GM12875 (cell line): ENCODE measurements at regions not wholly inside any gene's neighbourhood (a gene's known extent, or its start where the extent isn't known, plus 50 kb on each side); places are given as distances from the start of the nearest gene placed in this dataset.

Experiments used
- H3K4me3 ChIP-seq: one replicate; pipeline ENCODE4 v1.5.1; 2011; ENCODE audit warnings: low read depth, low read length, control low read depth
- TF ChIP-seq, protein P1 (sequence below): IDR thresholded peaks from 2 replicates; pipeline ENCODE4 v1.5.1; 2011; ENCODE audit warnings: low read depth, mild to moderate bottlenecking, control low read depth, inconsistent platforms, low read length, moderate library complexity, borderline replicate concordance; ENCODE audit not compliant: insufficient read depth

DNA sequence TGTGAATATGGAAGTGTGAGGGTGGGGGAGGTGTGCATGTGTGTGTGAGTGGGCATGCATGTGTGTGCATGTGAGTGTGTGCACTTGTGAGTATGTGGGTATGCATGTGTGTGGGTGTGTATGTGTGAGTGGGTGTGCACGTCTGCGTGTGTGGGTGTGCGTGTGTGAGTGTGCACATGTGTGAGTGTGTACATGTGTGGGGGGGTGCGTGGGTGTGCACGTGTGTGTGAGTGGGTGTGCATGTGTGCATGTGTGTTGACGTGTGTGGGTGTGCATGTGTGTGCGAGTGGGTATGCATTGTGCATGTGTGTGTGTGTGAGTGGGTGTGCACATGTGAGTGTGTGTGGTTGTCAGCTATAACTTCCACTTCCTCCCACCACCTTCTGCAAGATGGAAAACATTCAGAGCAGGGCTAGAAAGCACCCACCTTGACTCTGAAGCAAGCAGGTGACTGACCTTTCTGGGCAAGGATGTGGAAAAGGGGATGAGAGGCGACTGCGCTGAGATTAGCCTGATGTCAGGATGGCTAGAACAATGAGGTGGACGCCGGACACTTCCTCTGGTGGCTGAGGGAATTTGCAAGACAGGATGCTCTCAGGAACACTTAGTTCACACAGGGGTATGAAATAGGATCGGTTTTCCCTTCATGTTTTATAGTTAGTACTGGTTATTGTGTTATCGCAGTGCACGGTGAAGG is 103.6 kb downstream of the ACKR3 start:
- no peak overlapping the region for H3K4me3 ChIP-seq
- TF ChIP-seq, protein P1, sequence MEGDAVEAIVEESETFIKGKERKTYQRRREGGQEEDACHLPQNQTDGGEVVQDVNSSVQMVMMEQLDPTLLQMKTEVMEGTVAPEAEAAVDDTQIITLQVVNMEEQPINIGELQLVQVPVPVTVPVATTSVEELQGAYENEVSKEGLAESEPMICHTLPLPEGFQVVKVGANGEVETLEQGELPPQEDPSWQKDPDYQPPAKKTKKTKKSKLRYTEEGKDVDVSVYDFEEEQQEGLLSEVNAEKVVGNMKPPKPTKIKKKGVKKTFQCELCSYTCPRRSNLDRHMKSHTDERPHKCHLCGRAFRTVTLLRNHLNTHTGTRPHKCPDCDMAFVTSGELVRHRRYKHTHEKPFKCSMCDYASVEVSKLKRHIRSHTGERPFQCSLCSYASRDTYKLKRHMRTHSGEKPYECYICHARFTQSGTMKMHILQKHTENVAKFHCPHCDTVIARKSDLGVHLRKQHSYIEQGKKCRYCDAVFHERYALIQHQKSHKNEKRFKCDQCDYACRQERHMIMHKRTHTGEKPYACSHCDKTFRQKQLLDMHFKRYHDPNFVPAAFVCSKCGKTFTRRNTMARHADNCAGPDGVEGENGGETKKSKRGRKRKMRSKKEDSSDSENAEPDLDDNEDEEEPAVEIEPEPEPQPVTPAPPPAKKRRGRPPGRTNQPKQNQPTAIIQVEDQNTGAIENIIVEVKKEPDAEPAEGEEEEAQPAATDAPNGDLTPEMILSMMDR = no peak

DNA sequence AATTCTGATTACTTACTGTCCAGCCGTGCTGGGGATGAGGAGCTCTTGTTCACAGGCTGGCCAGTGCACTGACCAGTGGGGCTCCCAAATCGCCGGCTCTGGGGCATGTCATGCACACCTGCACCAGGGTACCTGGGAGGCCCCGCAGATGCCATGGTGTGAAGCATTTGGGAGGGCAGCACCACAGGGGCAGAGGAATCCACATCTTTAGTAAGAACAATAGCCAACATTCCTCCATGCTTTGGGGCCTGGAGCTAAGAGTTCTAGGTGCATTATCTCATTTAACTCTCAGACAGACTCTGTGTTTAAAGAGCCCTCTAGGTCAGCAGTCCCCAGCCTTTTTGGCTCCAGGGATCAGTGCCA is 104.2 kb downstream of the ACKR3 start:
- H3K4me3 ChIP-seq = no peak overlapping the region
- TF ChIP-seq, protein P1 = no peak

DNA sequence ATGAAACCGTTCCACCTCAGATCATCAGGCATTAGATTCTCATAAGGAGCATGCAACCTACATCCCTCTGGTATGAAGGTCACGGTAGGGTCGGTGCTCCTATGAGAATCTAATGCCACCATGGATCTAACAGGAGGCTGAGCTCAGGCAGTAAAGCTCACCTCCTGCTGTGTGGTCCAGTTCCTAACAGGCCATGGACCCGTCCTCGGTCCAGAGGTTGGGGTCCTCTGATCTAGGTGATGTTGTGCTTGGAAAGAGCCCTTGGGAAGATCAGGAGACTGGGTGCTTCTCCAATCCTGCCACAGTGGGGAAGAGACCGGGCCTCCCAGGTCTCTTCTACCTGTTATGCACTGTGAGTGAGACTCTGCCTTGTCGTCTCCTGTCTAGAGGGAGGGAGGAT is 104.6 kb downstream of the ACKR3 start:
- TF ChIP-seq, protein P1 = no peak
- no peak overlapping the region for H3K4me3 ChIP-seq

DNA sequence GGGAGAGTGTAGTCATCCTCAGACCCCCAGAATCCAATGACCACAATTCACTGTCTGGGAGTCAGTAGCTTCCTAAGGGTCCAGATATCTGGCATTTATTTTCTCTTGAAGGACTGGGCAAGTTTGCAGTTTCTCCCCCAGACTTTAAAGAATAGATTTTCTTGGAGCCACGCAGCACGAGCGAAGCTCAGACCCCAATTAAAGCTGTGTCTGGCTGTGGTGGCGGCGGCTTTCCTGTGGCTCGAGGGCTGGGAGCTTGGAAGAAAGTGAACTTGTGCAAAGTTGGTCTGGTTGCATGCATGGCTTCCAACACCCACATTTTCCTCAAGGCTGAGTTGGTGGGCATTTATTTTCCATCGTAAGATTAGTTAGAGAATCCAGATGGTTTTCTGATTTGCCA is 105.0 kb downstream of the ACKR3 start:
- TF ChIP-seq, protein P1 = no peak
- H3K4me3 ChIP-seq = no peak overlapping the region

DNA sequence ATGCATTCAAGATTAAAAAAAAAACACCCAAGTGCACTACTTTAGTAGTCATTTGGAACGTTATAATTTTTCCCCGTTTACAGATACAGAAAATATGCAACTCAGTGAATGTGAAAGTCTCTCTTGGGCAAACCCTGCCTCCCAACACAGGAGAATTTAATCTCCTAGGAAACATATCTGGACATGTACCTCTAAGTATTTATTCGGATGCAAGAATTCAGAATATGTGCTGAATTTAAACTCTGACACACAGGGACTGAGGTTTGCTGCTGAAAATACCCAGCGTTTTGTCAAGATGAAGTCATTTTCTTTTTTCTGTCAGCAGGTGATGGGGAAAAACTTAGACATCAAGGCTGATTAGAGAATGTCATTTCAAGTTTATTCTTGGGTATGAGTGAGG is 105.4 kb downstream of the ACKR3 start:
- H3K4me3 ChIP-seq = no peak overlapping the region
- TF ChIP-seq, protein P1 = no peak

DNA sequence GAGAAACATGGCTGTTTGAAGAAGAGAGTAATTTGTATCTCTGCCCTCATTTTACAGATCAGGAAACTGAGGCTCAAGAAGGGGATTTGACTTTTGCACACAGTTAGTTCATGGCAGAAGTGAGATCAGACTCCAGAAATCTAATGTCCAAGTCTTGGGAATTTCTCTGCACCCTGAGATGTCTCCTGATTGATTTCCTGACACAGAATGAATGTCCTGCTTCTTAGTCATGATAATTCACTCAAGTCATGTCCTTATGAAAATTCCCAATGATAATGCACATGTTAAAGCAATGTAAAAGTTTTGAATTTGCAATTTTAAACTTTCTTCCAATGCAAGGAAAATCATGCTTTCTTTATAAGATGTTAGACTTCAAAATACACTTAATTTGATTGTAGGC is 105.9 kb downstream of the ACKR3 start:
- H3K4me3 ChIP-seq = no peak overlapping the region
- TF ChIP-seq, protein P1 = no peak

DNA sequence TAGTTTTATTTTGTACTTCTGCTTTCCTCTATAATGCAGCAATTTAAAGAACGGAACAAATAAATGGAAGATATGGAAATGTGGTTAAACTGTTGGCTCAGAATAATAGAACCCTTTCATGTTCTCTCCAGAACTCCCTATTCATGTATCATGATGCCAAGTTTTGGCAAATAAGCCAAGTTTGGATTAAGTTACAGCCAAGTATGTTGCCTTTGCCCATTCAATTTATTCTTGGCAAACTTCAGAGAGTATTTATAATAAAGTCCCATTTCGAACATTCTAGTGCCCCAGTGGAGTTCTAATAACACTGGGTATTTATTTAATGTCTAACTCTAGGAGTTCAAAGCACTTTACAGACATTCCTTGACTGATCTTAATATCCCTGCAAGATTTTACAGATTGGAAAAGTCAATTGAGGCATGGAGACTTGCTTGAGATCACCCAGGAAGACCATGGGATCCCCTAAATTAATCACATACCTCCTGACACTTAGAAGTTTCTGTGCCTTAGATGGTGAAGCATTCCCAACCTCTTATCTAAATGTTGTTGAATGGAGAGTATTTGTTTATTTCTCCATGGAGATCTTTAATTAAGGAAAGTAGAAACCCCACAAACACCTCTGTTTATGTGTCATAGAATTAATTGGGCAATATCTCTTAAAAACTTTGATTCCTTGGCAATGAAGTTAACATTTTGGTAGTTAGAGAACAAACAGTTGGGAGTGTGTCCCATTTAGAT is 106.7 kb downstream of the ACKR3 start:
- TF ChIP-seq, protein P1 = no peak
- H3K4me3 ChIP-seq = no peak overlapping the region
